ENCODE measurements at regions not wholly inside any gene's neighbourhood (a gene's known extent, or its start where the extent isn't known, plus 50 kb on each side); places are given as distances from the start of the nearest gene placed in this dataset.
A peak's percentile ranks its signal among the peaks of the same experiment; 100 is the strongest.

DNA sequence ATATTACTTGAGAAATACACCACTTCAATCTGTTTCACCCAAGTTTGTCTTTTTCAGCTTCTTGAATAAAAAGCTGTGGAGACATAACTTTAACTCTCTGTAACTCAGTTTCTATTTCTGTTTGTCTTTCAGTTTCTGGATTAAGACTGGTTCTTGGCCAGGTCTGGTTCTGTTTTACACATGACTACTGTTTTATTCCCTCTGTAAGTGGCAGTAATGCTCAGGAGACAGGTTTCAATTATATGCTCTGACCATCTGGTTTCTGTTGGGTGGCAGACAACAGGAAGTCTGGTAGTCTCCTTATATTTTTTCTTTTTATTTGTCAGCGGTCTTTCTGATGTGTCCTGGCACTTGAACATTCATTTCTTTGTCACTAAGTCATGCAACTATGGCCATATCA, 102.9 kb downstream of the RPS29 start:
- H3K79me2 ChIP-seq (ENCODE audit: insufficient read depth): no peaks in the 10 kb centered on the region
- peak; percentile 31 for DNase-seq
- no peaks in the 10 kb centered on the region for H3K9me3 ChIP-seq
- H2AFZ ChIP-seq (ENCODE audit: low read depth): no peak overlapping the region
- no peaks in the 10 kb centered on the region for H3K36me3 ChIP-seq (replicated peaks in 1 of 2; ENCODE audit: control insufficient read depth in 1 of 2, insufficient read depth in 2 of 2, low read length in 1 of 2)
- WGBS (ENCODE audit: low lambda C conversion rate): 5% methylated on average over 1 of the region's 1 CpG
- POLR2A ChIA-PET: no interaction called here
- CTCF ChIA-PET: interaction anchor here (9.0 to 11.6 kb wide), 2 partner anchors 14 to 22 kb away, joined by 73 to 83 read pairs; no protein-coding TSS in a partner anchor
- peaks cover 0 to 8% of the 10 kb centered on the region in 2 experiments; a peak in 2 of 4 replicates for H3K4me1 ChIP-seq (ENCODE audit: control insufficient read depth in 1 of 2, insufficient read depth in 2 of 2, low read depth in 1 of 2, low read length in 1 of 2)
- TF ChIP-seq NRF1 (IDR thresholded peaks at IDR 0.05; ENCODE audit: low read depth, low read length) (no peak), MXI1 (IDR thresholded peaks at IDR 0.05; ENCODE audit: low read depth, low read length) (no peak), YY1 (IDR thresholded peaks at IDR 0.05; ENCODE audit: low read depth) (no peak), RCOR1 (IDR thresholded peaks at IDR 0.05; ENCODE audit: low read length) (no peak), JUND (IDR thresholded peaks at IDR 0.05) (no peak), NFIC (IDR thresholded peaks at IDR 0.05; ENCODE audit: borderline replicate concordance) (no peak), CHD2 (IDR thresholded peaks at IDR 0.05; ENCODE audit: low read length, partially characterized antibody) (no peak), FOXM1 (IDR thresholded peaks at IDR 0.05; ENCODE audit: low read depth) (no peak), TAF1 (IDR thresholded peaks at IDR 0.05; ENCODE audit: borderline replicate concordance, low read depth, low read length) (no peak)
- TF ChIP-seq, protein P1, sequence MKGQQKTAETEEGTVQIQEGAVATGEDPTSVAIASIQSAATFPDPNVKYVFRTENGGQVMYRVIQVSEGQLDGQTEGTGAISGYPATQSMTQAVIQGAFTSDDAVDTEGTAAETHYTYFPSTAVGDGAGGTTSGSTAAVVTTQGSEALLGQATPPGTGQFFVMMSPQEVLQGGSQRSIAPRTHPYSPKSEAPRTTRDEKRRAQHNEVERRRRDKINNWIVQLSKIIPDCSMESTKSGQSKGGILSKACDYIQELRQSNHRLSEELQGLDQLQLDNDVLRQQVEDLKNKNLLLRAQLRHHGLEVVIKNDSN (IDR thresholded peaks at IDR 0.05; ENCODE audit: borderline replicate concordance, low read depth): no peak
- TF ChIP-seq, protein P2, sequence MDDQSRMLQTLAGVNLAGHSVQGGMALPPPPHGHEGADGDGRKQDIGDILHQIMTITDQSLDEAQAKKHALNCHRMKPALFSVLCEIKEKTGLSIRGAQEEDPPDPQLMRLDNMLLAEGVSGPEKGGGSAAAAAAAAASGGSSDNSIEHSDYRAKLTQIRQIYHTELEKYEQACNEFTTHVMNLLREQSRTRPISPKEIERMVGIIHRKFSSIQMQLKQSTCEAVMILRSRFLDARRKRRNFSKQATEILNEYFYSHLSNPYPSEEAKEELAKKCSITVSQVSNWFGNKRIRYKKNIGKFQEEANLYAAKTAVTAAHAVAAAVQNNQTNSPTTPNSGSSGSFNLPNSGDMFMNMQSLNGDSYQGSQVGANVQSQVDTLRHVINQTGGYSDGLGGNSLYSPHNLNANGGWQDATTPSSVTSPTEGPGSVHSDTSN (IDR thresholded peaks at IDR 0.05): no peak
- TF ChIP-seq, protein P3, sequence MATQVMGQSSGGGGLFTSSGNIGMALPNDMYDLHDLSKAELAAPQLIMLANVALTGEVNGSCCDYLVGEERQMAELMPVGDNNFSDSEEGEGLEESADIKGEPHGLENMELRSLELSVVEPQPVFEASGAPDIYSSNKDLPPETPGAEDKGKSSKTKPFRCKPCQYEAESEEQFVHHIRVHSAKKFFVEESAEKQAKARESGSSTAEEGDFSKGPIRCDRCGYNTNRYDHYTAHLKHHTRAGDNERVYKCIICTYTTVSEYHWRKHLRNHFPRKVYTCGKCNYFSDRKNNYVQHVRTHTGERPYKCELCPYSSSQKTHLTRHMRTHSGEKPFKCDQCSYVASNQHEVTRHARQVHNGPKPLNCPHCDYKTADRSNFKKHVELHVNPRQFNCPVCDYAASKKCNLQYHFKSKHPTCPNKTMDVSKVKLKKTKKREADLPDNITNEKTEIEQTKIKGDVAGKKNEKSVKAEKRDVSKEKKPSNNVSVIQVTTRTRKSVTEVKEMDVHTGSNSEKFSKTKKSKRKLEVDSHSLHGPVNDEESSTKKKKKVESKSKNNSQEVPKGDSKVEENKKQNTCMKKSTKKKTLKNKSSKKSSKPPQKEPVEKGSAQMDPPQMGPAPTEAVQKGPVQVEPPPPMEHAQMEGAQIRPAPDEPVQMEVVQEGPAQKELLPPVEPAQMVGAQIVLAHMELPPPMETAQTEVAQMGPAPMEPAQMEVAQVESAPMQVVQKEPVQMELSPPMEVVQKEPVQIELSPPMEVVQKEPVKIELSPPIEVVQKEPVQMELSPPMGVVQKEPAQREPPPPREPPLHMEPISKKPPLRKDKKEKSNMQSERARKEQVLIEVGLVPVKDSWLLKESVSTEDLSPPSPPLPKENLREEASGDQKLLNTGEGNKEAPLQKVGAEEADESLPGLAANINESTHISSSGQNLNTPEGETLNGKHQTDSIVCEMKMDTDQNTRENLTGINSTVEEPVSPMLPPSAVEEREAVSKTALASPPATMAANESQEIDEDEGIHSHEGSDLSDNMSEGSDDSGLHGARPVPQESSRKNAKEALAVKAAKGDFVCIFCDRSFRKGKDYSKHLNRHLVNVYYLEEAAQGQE (IDR thresholded peaks at IDR 0.05; ENCODE audit: low read depth, low read length): no peak
- TF ChIP-seq, protein P4, sequence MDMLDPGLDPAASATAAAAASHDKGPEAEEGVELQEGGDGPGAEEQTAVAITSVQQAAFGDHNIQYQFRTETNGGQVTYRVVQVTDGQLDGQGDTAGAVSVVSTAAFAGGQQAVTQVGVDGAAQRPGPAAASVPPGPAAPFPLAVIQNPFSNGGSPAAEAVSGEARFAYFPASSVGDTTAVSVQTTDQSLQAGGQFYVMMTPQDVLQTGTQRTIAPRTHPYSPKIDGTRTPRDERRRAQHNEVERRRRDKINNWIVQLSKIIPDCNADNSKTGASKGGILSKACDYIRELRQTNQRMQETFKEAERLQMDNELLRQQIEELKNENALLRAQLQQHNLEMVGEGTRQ (IDR thresholded peaks at IDR 0.05; ENCODE audit: borderline replicate concordance, low read depth, low read length): no peak
- no peaks in the 10 kb centered on the region; the same call in 1 of the 2 replicates for H3K27me3 ChIP-seq (ENCODE audit: insufficient read depth)
- no peaks in the 10 kb centered on the region for H3K9me2 ChIP-seq
- no peak overlapping the region for H3K4me2 ChIP-seq
- H3F3A ChIP-seq (replicated peaks; ENCODE audit: insufficient read depth): no peaks in the 10 kb centered on the region
- H4K20me1 ChIP-seq (ENCODE audit: insufficient read depth): no peaks in the 10 kb centered on the region
- H3K27ac ChIP-seq (ENCODE audit: low read depth in 2 of 2, low read length in 1 of 2): peak overlapping the region in 1 of 2 experiments; percentile 60; a peak in 2 of 4 replicates
- H3K4me3 ChIP-seq (ENCODE audit: low read depth in 2 of 2, low read length in 1 of 2): no peak overlapping the region
- H3K9ac ChIP-seq: no peak overlapping the region

Data from SK-N-SH (cell line).